Neural cell (in vitro differentiated cells): ENCODE measurements at regions not wholly inside any gene's neighbourhood (a gene's known extent, or its start where the extent isn't known, plus 50 kb on each side); places are given as distances from the start of the nearest gene placed in this dataset.

ENCODE experiments used
- H2AFZ ChIP-seq: fragments of 200-600, 300-800 bp; sonication (generic), shearing (Covaris generic); 2 replicates; pipeline ENCODE4 v1.6.0; 2014; ENCODE audit warnings: low read depth, mild to moderate bottlenecking, antibody characterized with exemption, low read length, moderate library complexity
- H3F3A ChIP-seq: fragments of 200-600 bp; shearing (Covaris generic); 2 replicates; pipeline ENCODE4 v1.6.1; 2016; ENCODE audit warnings: mild to moderate bottlenecking, moderate library complexity, mixed read lengths, antibody characterized with exemption, low read length; ENCODE audit not compliant: insufficient read depth, poor library complexity, severe bottlenecking
- H3K27ac ChIP-seq: fragments of 200-600, 300-800 bp; sonication (generic), shearing (Covaris generic); 2 replicates; pipeline ENCODE4 v1.5.1; 2014; ENCODE audit warnings: mild to moderate bottlenecking, low read length, moderate library complexity
- H3K27me3 ChIP-seq: fragments of 300-800, 200-600 bp; sonication (generic), shearing (Covaris generic); 2 replicates; pipeline ENCODE4 v1.6.0; 2014; ENCODE audit warnings: mild to moderate bottlenecking, low read depth, low read length, moderate library complexity; ENCODE audit not compliant: insufficient read depth
- H3K36me3 ChIP-seq: fragments of 300-800, 200-600 bp; sonication (generic), shearing (Covaris generic); 2 replicates; pipeline ENCODE4 v1.5.1; 2014; ENCODE audit warnings: mild to moderate bottlenecking, antibody characterized with exemption, low read length, moderate library complexity; ENCODE audit not compliant: insufficient read depth
- H3K4me2 ChIP-seq: fragments of 300-800, 200-600 bp; sonication (generic), shearing (Covaris generic); 2 replicates; pipeline ENCODE4 v1.6.0; 2014; ENCODE audit warnings: mild to moderate bottlenecking, low read length
- H3K4me3 ChIP-seq: fragments of 300-800, 200-600 bp; sonication (generic), shearing (Covaris generic); 2 replicates; pipeline ENCODE4 v1.5.1; 2014; ENCODE audit warnings: mild to moderate bottlenecking, low read length, moderate library complexity
- H3K79me2 ChIP-seq: fragments of 200-600 bp; shearing (Covaris generic); replicated peaks from 2 replicates; pipeline ENCODE4 v1.6.0; 2014; ENCODE audit warnings: mild to moderate bottlenecking, low read length, moderate library complexity; ENCODE audit not compliant: insufficient read depth
- H3K9ac ChIP-seq: fragments of 300-800, 200-600 bp; sonication (generic), shearing (Covaris generic); 2 replicates; pipeline ENCODE4 v1.6.1; 2016; ENCODE audit warnings: mild to moderate bottlenecking, low read length, mixed read lengths
- H3K9me2 ChIP-seq: fragments of 200-600 bp; shearing (Covaris generic); 2 replicates; pipeline ENCODE4 v1.6.1; 2016; ENCODE audit warnings: mild to moderate bottlenecking, low read length, mixed read lengths; ENCODE audit not compliant: insufficient read depth
- H3K9me3 ChIP-seq: fragments of 200-600, 300-800 bp; sonication (generic), shearing (Covaris generic); 2 replicates; pipeline ENCODE4 v1.6.1; 2016; ENCODE audit warnings: mild to moderate bottlenecking, mixed run types, low read length, moderate library complexity, mixed read lengths
- H4K20me1 ChIP-seq: fragments of 200-600 bp; shearing (Covaris generic); 2 replicates; pipeline ENCODE4 v1.6.1; 2016; ENCODE audit warnings: mild to moderate bottlenecking, mixed run types; ENCODE audit not compliant: insufficient read depth
- CTCF ChIP-seq: fragments of 450-650 bp; IDR thresholded peaks from 2 replicates; pipeline ENCODE4 v1.5.1; 2014; ENCODE audit warnings: antibody characterized with exemption, mild to moderate bottlenecking, moderate library complexity; ENCODE audit not compliant: poor library complexity, severe bottlenecking
- EP300 ChIP-seq: fragments of 450-650 bp; conservative IDR thresholded peaks from 2 replicates; pipeline ENCODE4 v1.6.1; 2014; ENCODE audit warnings: antibody characterized with exemption, mild to moderate bottlenecking, moderate library complexity; ENCODE audit not compliant: poor library complexity, severe bottlenecking
- EZH2 ChIP-seq: fragments of 200-600, 300-800 bp; shearing (Covaris generic), sonication (generic); IDR thresholded peaks from 2 replicates; pipeline ENCODE4 v1.6.1; 2014; ENCODE audit warnings: antibody characterized with exemption, low read length, borderline replicate concordance, mild to moderate bottlenecking; ENCODE audit not compliant: insufficient read depth, poor library complexity, severe bottlenecking
- MXI1 ChIP-seq: fragments of 450-650 bp; conservative IDR thresholded peaks from 2 replicates; pipeline ENCODE4 v1.6.1; 2014; ENCODE audit warnings: antibody characterized with exemption, mild to moderate bottlenecking; ENCODE audit not compliant: poor library complexity, severe bottlenecking
- POLR2AphosphoS5 ChIP-seq: IDR thresholded peaks from 2 replicates; pipeline ENCODE4 v1.6.1; 2012
- RAD21 ChIP-seq: fragments of 450-650 bp; conservative IDR thresholded peaks from 2 replicates; pipeline ENCODE4 v1.6.1; 2014; ENCODE audit warnings: antibody characterized with exemption, mild to moderate bottlenecking, moderate library complexity
- REST ChIP-seq: IDR thresholded peaks from 2 replicates; pipeline ENCODE4 v1.6.1; 2012; ENCODE audit warnings: borderline replicate concordance
- SMC3 ChIP-seq: fragments of 450-650 bp; conservative IDR thresholded peaks from 2 replicates; pipeline ENCODE4 v1.6.1; 2014; ENCODE audit warnings: antibody characterized with exemption, mild to moderate bottlenecking, moderate library complexity; ENCODE audit not compliant: poor library complexity
- TAF1 ChIP-seq: IDR thresholded peaks from 2 replicates; pipeline ENCODE4 v1.6.1; 2012; ENCODE audit warnings: low read depth

GRCh38 chr18:2313332-2313731 is 258.0 kb downstream of the METTL4 start:
- Histone ChIP-seq H3K79me2 (no peaks in the 10 kb centered on the region), H3K27ac (no peak overlapping the region), H3K4me2 (no peak overlapping the region), H3F3A (no peaks in the 10 kb centered on the region), H3K9ac (no peak overlapping the region), H3K9me2 (no peaks in the 10 kb centered on the region), H3K27me3 (no peaks in the 10 kb centered on the region), H3K9me3 (no peaks in the 10 kb centered on the region), H2AFZ (no peak overlapping the region), H3K4me3 (no peak overlapping the region), H3K36me3 (no peaks in the 10 kb centered on the region), H4K20me1 (no peaks in the 10 kb centered on the region)
- no peak for TF ChIP-seq MXI1
- peak; percentile 77 for TF ChIP-seq POLR2AphosphoS5
- no peak for TF ChIP-seq SMC3
- no peak for TF ChIP-seq TAF1
- TF ChIP-seq EP300, result peak; percentile 67

GRCh38 chr18:2316082-2316750 is 255.1 kb downstream of the METTL4 start:
- Histone ChIP-seq H4K20me1 (no peaks in the 10 kb centered on the region), H3K27ac (no peak overlapping the region), H3K9me3 (no peaks in the 10 kb centered on the region), H3K79me2 (no peaks in the 10 kb centered on the region), H3K9ac (no peak overlapping the region), H3K4me2 (no peak overlapping the region), H3K9me2 (no peaks in the 10 kb centered on the region), H3K4me3 (no peak overlapping the region), H3F3A (no peaks in the 10 kb centered on the region), H2AFZ (no peak overlapping the region), H3K27me3 (no peaks in the 10 kb centered on the region), H3K36me3 (no peaks in the 10 kb centered on the region)
- TF ChIP-seq POLR2AphosphoS5, result no peak
- TF ChIP-seq MXI1, result no peak
- TF ChIP-seq RAD21, result no peak
- no peak for TF ChIP-seq EP300
- TF ChIP-seq CTCF, result no peak
- no peak for TF ChIP-seq REST
- no peak for TF ChIP-seq SMC3
- no peak for TF ChIP-seq EZH2
- TF ChIP-seq TAF1, result no peak
